C1 segment of cervical spinal cord (tissue), 14 donors: ENCODE measurements at regions not wholly inside any gene's neighbourhood (a gene's known extent, or its start where the extent isn't known, plus 50 kb on each side); places are given as distances from the start of the nearest gene placed in this dataset.
"Not testable (repeated sequence)": the region's sequence is repeated elsewhere in the genome, so short reads cannot be mapped to it uniquely, and the experiment has no call there.

Source experiments
- DNase-seq, 14 donors: peaks; one replicate each; lab custom pipeline; 2025; lab: John Stamatoyannopoulos, UW

DNA sequence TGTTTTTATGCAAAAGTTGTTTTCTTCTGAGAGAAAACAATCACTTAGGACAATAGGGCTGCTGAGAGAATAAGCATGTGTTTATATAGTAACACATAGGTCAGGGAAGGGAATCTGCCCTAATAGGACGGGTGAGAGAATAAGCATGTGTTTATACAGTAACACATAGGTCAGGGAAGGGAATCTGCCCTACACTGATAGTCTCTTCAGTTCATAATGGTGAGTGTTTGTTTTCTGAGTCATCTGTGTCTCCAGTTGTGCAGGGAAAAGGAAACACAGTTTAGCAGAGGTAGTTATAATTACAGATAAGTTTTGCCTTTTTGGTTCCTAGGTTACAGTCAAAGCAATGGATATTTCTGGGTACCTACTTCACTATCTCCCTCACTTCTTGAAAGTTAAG, 252.3 kb upstream of the CA10 start:
- DNase-seq, result no peak

GRCh38 chr17:52409222-52409621, 250.7 kb upstream of the CA10 start:
- DNase-seq, result not testable (repeated sequence)

DNA sequence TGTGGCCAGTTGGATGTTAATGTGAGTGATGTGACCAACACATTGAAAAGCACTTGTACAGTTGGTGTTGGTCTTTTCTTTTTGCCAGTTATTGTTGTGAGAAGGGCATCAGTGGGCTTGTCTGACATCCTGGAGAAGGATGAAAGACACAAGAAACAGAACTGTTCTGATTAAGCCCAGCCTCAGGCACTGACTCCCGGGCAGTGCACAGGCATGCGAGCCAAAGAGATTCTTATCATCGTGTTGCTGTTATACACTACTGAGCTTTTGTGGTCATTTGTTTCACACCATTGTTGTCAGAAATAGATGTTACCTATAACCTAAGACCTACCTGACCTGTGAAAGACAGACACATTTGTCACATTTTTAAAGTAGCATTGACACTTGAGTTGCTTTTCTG, 236.8 kb upstream of the CA10 start:
- no peak for DNase-seq

DNA sequence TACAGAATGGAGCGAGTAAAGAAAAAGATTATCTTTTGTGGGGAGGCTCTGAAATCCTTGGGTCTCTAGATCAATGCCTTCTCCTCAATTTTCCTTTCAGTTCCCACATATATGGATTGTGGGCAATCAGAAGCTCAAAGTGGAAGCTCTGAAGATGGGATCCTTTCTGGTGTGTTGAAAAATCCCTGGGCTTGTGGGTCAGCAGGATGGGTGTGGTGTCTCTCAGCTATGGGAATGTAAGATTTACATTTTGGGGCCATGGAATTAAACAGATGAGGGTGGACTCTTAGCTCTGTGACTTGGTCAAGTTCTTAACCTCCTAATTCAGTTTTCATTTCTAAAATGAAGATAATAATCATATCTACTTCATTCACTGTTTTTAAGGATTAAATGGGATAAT, 231.9 kb upstream of the CA10 start:
- no peak for DNase-seq

DNA sequence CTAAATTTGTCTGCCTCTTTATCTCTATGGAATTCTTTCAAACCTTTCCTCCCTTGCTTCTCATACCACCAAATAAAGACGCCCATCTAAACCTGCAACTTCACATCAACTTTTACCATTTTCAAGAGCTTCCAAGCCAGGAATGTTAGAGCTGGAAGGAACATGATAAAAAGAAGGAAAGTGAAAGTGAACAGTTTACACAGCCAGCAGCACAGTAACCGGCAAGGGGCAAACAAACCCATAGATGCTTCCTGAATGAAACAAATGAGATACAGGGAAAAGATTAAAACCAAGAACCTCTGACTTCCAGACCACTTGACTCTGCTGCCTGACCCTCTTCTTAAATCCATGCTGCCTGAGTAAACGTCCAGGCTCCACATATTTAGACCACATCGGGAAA, 231.1 kb upstream of the CA10 start:
- no peak for DNase-seq

GRCh38 chr17:52388941-52389340, 230.4 kb upstream of the CA10 start:
- no peak for DNase-seq

- DNase-seq, result no peak
Observed at GRCh38 chr17:52384695-52385094, 226.2 kb upstream of the CA10 start.

- peak in 12 of 14 donors; percentile 3 to 30 (median 11) for DNase-seq
Observed at GRCh38 chr17:52383493-52384100, 225.1 kb upstream of the CA10 start.

GRCh38 chr17:52378860-52379259, 220.3 kb upstream of the CA10 start:
- DNase-seq, result no peak

DNA sequence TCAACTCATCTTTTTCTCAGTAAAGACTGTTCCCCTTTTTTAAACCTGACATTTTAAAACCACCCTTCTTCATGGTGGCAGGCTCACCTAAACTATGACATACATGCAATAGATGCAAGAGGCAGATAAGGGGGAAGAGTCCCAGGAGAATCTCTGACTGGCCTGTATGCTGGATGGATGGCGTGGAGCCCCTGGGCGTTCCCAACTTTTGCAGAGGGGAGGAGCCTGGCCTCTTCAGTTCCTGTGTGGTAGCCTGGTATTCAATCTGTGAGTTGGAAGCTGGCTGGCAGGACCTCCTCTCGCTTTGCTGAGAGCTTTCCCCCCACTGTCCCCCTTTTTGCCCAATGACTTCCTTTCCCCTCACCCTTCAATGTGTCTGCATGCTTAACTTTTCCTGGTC, 217.6 kb upstream of the CA10 start:
- no peak for DNase-seq

DNA sequence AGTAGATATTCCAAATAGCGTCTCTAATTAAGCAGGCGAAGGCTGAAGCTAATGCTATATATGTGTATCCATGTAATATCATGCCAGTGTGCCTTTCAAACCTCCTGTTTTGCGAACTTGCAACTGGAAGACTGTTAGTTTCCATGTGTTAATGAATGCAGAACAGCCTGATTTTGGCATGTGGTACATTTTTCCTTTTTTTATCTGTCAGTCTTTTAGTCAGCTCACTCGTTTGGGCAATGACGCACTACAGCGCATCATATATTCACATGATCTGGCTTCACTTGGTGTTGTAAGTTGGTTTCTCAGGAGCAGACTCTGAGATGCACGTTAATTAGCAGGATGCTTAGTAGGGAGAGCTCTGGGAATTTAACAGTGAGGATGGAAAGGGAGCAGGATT, 210.4 kb upstream of the CA10 start:
- DNase-seq, result no peak

DNA sequence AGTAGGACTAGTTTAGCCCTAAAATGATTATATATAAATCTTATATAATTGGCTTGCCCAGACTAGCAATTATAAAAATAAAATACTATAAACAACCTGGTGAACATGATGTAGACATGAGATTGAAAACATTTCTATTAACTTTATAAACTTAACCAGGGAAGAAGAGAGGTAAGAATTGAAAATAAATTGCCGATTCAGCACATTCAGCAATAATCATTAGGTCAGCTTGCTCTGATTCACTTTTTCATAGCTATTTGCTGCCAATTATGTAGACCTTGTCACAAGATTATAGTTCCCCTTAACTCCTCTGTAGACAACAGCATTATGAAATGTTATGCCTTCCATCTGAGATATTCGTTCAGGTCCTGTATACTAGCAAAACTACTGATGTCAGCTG, 199.3 kb upstream of the CA10 start:
- DNase-seq, result no peak

DNA sequence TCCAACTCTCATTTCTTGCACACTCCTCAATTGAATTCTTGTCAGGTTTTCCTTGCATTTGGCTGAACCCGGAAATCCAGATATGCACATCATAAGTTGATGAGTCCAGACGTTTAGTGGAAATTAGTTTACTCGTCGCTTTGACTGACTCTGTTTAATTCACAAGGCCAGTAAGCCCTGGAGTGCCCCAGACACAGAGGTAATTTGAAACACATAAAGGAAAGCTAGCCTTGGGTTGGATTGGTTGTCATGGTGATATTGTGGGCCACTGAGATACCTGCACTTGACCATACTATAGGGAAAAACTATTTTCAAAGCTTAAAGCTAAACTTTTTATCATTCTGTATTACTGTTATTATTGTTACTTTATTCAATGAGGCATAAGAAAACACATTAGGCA, 178.3 kb upstream of the CA10 start:
- DNase-seq, result no peak

- no peak for DNase-seq
Observed at GRCh38 chr17:52306314-52306713, 147.8 kb upstream of the CA10 start.

GRCh38 chr17:52298881-52299280, 140.4 kb upstream of the CA10 start:
- DNase-seq, result no peak

DNA sequence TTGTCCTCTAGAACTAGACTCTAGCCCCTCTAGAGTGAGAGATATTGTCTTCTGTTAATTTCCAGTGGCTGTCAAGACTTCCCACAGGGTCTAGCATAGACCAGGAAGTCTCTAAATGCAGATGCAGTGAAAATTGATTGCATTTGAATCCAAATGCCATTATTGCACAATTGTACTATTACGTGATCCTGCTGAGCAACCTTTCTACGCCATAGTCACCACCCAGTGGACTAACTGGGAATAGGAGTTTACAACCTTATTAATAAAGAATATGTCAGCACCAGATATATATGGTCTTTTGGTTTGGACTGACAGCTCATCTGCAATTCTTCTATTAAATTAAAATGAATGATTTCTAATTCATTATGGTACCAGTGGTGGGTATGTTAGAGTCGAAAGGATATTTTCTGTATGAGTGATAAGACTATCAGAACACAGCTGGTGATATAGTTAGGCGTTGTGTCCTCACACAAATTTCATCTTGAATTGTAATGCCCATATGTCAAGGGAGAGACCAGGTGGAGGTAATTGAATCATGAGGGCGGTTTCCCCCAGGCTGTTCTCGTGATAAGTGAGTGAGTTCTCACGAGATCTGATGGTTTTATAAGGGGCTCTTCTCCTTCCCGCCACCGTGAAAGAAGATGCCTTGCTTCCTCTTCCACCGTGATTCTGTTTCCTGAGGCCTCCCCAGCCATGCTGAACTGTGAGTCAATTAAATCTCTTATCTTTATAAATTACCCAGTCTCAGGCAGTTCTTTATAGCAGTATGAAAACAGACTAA, 138.9 kb upstream of the CA10 start:
- DNase-seq, result peak in 1 of 14 donors; percentile 16

GRCh38 chr17:52294301-52294700, 135.8 kb upstream of the CA10 start:
- DNase-seq, result no peak

DNA sequence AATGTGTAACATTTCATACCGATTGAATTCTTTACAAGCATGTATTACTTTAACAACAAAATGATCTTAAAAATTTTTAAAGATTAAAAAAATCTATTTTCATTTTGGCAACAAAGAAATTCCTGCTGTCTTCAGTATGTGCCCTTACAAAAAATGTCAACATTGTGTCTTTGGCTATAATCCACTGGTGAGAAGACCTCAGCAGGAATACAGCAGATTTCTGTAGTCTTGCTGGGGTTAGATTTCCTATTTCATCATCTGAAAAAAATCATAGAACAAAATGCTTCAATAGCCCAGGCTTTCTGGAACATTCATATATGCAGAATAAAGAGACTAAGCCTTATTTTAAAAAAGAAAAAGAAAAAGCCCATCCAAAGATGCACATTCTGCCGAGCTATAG, 129.1 kb upstream of the CA10 start:
- peak in 1 of 14 donors; percentile 24 for DNase-seq

GRCh38 chr17:52283872-52284271, 125.4 kb upstream of the CA10 start:
- no peak for DNase-seq

- no peak for DNase-seq
Observed at GRCh38 chr17:52276381-52277008, 118.0 kb upstream of the CA10 start.

GRCh38 chr17:52271781-52272180, 113.3 kb upstream of the CA10 start:
- DNase-seq, result no peak

DNA sequence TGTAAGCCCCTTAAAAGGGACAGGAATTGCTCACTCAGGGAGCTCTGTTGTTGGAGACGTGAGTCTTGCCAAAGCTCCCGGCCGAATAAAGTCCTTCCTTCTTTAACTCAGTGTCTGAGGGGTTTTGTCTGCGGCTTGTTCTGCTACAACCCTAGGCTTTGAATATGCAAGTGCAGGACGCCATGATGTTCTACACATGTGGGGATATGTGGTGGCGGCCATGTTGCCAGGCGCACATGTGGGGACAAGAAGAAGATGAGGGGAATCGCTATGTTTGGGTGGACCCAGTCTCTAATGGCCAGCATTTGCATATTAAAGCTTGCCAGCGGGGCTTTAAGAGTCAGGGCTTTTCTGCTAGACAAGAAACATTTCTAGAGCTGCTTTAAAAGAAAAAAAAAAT, 96.8 kb upstream of the CA10 start:
- DNase-seq, result no peak

DNA sequence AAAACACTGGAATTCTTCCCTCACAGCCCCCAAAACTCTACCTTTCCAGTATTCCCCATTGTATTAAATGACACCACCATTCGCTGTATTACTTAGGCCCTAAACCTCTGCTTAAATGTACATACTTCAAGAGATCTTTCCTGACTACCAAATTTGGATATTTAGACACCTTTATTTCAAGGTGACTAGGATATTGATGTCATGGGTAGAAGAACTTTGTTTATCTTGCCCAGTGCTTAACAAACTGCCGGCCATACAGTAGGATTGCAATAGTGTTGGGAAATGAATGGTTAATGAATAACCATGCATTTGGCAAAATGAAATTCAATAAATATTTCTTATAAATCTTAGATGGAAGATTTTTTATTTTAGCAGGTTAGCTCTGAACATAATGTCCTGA, 86.2 kb upstream of the CA10 start:
- DNase-seq, result no peak
